ENCODE measurements at regions not wholly inside any gene's neighbourhood (a gene's known extent, or its start where the extent isn't known, plus 50 kb on each side); places are given as distances from the start of the nearest gene placed in this dataset.
A peak's percentile ranks its signal among the peaks of the same experiment; 100 is the strongest.
"Not testable (repeated sequence)": the region's sequence is repeated elsewhere in the genome, so short reads cannot be mapped to it uniquely, and the experiment has no call there.

- DNase-seq (no peak), ATAC-seq (ENCODE audit: poor library complexity) (no peak)
- intact Hi-C loops (cut with DNase I): no loop called here
These were observed 114.0 kb downstream of the SLC38A4 start for GRCh38 chr12:46711756-46712155.

GRCh38 chr12:46710125-46710743 lies 115.6 kb downstream of the SLC38A4 start:
- ATAC-seq (ENCODE audit: poor library complexity) (no peak), DNase-seq (no peak)
- intact Hi-C loops (cut with DNase I): no loop called here

GRCh38 chr12:46702581-46703344 lies 123.0 kb downstream of the SLC38A4 start:
- no peak for ATAC-seq (ENCODE audit: poor library complexity)
- DNase-seq: no peak
- intact Hi-C loops (cut with DNase I): no loop called here

- DNase-seq (no peak), ATAC-seq (ENCODE audit: poor library complexity) (no peak)
- intact Hi-C loops (cut with DNase I): no loop called here
These were observed 124.4 kb downstream of the SLC38A4 start for GRCh38 chr12:46701356-46701755.

- ATAC-seq (ENCODE audit: poor library complexity) (no peak), DNase-seq (no peak)
- intact Hi-C loops (cut with DNase I): no loop called here
These were observed 125.8 kb downstream of the SLC38A4 start for GRCh38 chr12:46699986-46700385.

GRCh38 chr12:46698003-46698402 lies 127.8 kb downstream of the SLC38A4 start:
- DNase-seq (no peak), ATAC-seq (ENCODE audit: poor library complexity) (no peak)
- intact Hi-C loops (cut with DNase I): no loop called here

GRCh38 chr12:46693518-46693917 lies 132.3 kb downstream of the SLC38A4 start:
- DNase-seq (no peak), ATAC-seq (ENCODE audit: poor library complexity) (no peak)
- intact Hi-C loops (cut with DNase I): no loop called here

GRCh38 chr12:46693034-46693433 lies 132.8 kb downstream of the SLC38A4 start:
- ATAC-seq (ENCODE audit: poor library complexity) (no peak), DNase-seq (no peak)
- intact Hi-C loops (cut with DNase I): no loop called here

GRCh38 chr12:46692606-46693005 lies 133.2 kb downstream of the SLC38A4 start:
- ATAC-seq (ENCODE audit: poor library complexity) (no peak), DNase-seq (no peak)
- intact Hi-C loops (cut with DNase I): no loop called here

- intact Hi-C loops (cut with DNase I): loop anchor here (5.0 kb wide), 1 partner anchor 251 kb away; no protein-coding TSS in a partner anchor
These were observed 139.4 kb downstream of the SLC38A4 start for GRCh38 chr12:46686267-46686942.

GRCh38 chr12:46684243-46684642 lies 141.6 kb downstream of the SLC38A4 start:
- DNase-seq; intact Hi-C loops (cut with DNase I); ATAC-seq (ENCODE audit: poor library complexity): not testable (repeated sequence)

More at GRCh38 chr12:46686267-46686942, 139.4 kb downstream of the SLC38A4 start:
- DNase-seq (no peak), ATAC-seq (ENCODE audit: poor library complexity) (no peak)

- intact Hi-C loops (cut with DNase I): no loop called here
- no peak for ATAC-seq (ENCODE audit: poor library complexity)
- no peak for DNase-seq
These were observed 143.6 kb downstream of the SLC38A4 start for GRCh38 chr12:46682148-46682547.

GRCh38 chr12:46680506-46680905 lies 145.3 kb downstream of the SLC38A4 start:
- DNase-seq (no peak), ATAC-seq (ENCODE audit: poor library complexity) (no peak)
- intact Hi-C loops (cut with DNase I): no loop called here

GRCh38 chr12:46679754-46680153 lies 146.0 kb downstream of the SLC38A4 start:
- no peak for ATAC-seq (ENCODE audit: poor library complexity)
- DNase-seq: no peak
- intact Hi-C loops (cut with DNase I): loop anchor here (5.0 to 10.0 kb wide), 2 partner anchors 253 to 335 kb away; no protein-coding TSS in a partner anchor

- intact Hi-C loops (cut with DNase I): loop anchor here (5.0 to 10.0 kb wide), 2 partner anchors 254 to 336 kb away; no protein-coding TSS in a partner anchor
- DNase-seq (no peak), ATAC-seq (ENCODE audit: poor library complexity) (no peak)
These were observed 147.4 kb downstream of the SLC38A4 start for GRCh38 chr12:46678426-46678825.

GRCh38 chr12:46677749-46678148 lies 148.0 kb downstream of the SLC38A4 start:
- no peak for DNase-seq
- ATAC-seq (ENCODE audit: poor library complexity): no peak
- intact Hi-C loops (cut with DNase I): loop anchor here (5.0 to 10.0 kb wide), 2 partner anchors 255 to 337 kb away; no protein-coding TSS in a partner anchor

GRCh38 chr12:46676797-46677520 lies 148.8 kb downstream of the SLC38A4 start:
- intact Hi-C loops (cut with DNase I): loop anchor here (5.0 to 10.0 kb wide), 2 partner anchors 255 to 338 kb away; no protein-coding TSS in a partner anchor
- DNase-seq (no peak), ATAC-seq (ENCODE audit: poor library complexity) (no peak)

GRCh38 chr12:46676396-46676795 lies 149.4 kb downstream of the SLC38A4 start:
- intact Hi-C loops (cut with DNase I): loop anchor here (5.0 to 10.0 kb wide), 2 partner anchors 256 to 338 kb away; no protein-coding TSS in a partner anchor
- DNase-seq (no peak), ATAC-seq (ENCODE audit: poor library complexity) (no peak)

GRCh38 chr12:46675736-46676135 lies 150.1 kb downstream of the SLC38A4 start:
- ATAC-seq (ENCODE audit: poor library complexity): peak; percentile 31
- peak; percentile 53 for DNase-seq
- intact Hi-C loops (cut with DNase I): loop anchor here (5.0 to 10.0 kb wide), 2 partner anchors 257 to 339 kb away; no protein-coding TSS in a partner anchor

All from Right ventricle myocardium superior (tissue), 1 donor.